ENCODE measurements at regions not wholly inside any gene's neighbourhood (a gene's known extent, or its start where the extent isn't known, plus 50 kb on each side); places are given as distances from the start of the nearest gene placed in this dataset.

DNA sequence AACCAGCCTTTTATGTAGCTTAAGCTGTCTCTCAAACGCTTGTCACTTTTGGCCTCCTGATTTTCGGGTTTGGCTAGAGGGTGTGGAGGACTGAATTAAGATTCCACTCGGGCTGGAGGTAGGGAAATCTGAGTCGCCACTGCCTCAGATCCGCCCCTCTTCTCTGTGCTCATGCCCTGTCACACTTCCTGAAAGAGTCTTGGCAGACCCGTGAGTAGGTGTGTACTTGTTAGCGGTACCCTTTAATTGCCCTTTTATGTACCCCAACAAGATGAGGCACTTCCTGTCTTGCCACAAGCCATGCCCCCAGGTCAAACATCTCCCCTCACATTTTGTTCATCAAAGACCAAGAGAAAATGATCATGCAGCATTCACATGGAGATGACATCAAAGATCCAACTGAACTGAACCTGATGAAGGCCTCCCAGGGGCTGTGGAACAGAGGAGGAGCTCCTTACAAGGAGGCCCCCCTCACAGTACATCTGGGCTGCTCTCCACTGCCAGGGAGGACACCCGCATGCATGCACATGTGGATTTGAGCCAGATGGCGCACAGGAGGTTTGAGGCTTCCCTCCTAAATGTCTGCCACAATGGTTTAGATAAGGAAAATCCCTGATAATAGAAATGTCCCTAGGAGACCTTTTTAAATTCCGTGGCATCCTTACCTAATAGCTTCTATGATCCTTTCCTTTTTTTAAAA lies 86.5 kb upstream of the CDKN3 start:
- no peaks in the 10 kb centered on the region for H3K36me3 ChIP-seq (ENCODE audit: insufficient read depth, low read length)
- H3K9me3 ChIP-seq (ENCODE audit: low read length): no peaks in the 10 kb centered on the region
- TF ChIP-seq POLR2AphosphoS5 (IDR thresholded peaks at IDR 0.05) (no peak), SMC3 (conservative IDR thresholded peaks at IDR 0.05; ENCODE audit: poor library complexity) (no peak), CTCF (IDR thresholded peaks at IDR 0.05; ENCODE audit: poor library complexity, severe bottlenecking) (no peak), MXI1 (conservative IDR thresholded peaks at IDR 0.05; ENCODE audit: poor library complexity, severe bottlenecking) (no peak)
- no peak overlapping the region for H3K27ac ChIP-seq (ENCODE audit: low read length)
- no peak overlapping the region for H2AFZ ChIP-seq (ENCODE audit: low read depth, low read length)
- no peak overlapping the region for H3K4me2 ChIP-seq (ENCODE audit: low read length)
- no peaks in the 10 kb centered on the region for H3F3A ChIP-seq (ENCODE audit: insufficient read depth, low read length, poor library complexity, severe bottlenecking)
- no peak overlapping the region for H3K4me3 ChIP-seq (ENCODE audit: low read length)
- no peak overlapping the region for H3K9ac ChIP-seq (ENCODE audit: low read length)
- no peaks in the 10 kb centered on the region for H3K27me3 ChIP-seq (ENCODE audit: insufficient read depth, low read depth, low read length)
- H3K79me2 ChIP-seq (replicated peaks; ENCODE audit: insufficient read depth, low read length): no peaks in the 10 kb centered on the region
- no peaks in the 10 kb centered on the region for H4K20me1 ChIP-seq (ENCODE audit: insufficient read depth)
- no peaks in the 10 kb centered on the region for H3K9me2 ChIP-seq (ENCODE audit: insufficient read depth, low read length)

- no peaks in the 10 kb centered on the region for H3K79me2 ChIP-seq (replicated peaks; ENCODE audit: insufficient read depth, low read length)
- H3K9ac ChIP-seq (ENCODE audit: low read length): no peak overlapping the region
- H3K27me3 ChIP-seq (ENCODE audit: insufficient read depth, low read depth, low read length): no peaks in the 10 kb centered on the region
- H3K4me2 ChIP-seq (ENCODE audit: low read length): no peak overlapping the region
- no peaks in the 10 kb centered on the region for H3F3A ChIP-seq (ENCODE audit: insufficient read depth, low read length, poor library complexity, severe bottlenecking)
- no peak overlapping the region for H2AFZ ChIP-seq (ENCODE audit: low read depth, low read length)
- no peaks in the 10 kb centered on the region for H3K9me3 ChIP-seq (ENCODE audit: low read length)
- no peak overlapping the region for H3K27ac ChIP-seq (ENCODE audit: low read length)
- no peaks in the 10 kb centered on the region for H3K36me3 ChIP-seq (ENCODE audit: insufficient read depth, low read length)
- H3K9me2 ChIP-seq (ENCODE audit: insufficient read depth, low read length): no peaks in the 10 kb centered on the region
- no peak overlapping the region for H3K4me3 ChIP-seq (ENCODE audit: low read length)
- H4K20me1 ChIP-seq (ENCODE audit: insufficient read depth): no peaks in the 10 kb centered on the region
- TF ChIP-seq EZH2 (IDR thresholded peaks at IDR 0.05; ENCODE audit: borderline replicate concordance, insufficient read depth, low read length, poor library complexity, severe bottlenecking): no peak
- TF ChIP-seq TAF1 (IDR thresholded peaks at IDR 0.05; ENCODE audit: low read depth): no peak
Measured at GRCh38 chr14:54310851-54311228, 86.0 kb upstream of the CDKN3 start.

GRCh38 chr14:54312166-54312801 lies 84.5 kb upstream of the CDKN3 start:
- no peak overlapping the region for H3K27ac ChIP-seq (ENCODE audit: low read length)
- no peaks in the 10 kb centered on the region for H3F3A ChIP-seq (ENCODE audit: insufficient read depth, low read length, poor library complexity, severe bottlenecking)
- H3K9ac ChIP-seq (ENCODE audit: low read length): no peak overlapping the region
- H3K9me2 ChIP-seq (ENCODE audit: insufficient read depth, low read length): no peaks in the 10 kb centered on the region
- H3K27me3 ChIP-seq (ENCODE audit: insufficient read depth, low read depth, low read length): no peaks in the 10 kb centered on the region
- H2AFZ ChIP-seq (ENCODE audit: low read depth, low read length): no peak overlapping the region
- H3K36me3 ChIP-seq (ENCODE audit: insufficient read depth, low read length): no peaks in the 10 kb centered on the region
- no peaks in the 10 kb centered on the region for H3K9me3 ChIP-seq (ENCODE audit: low read length)
- H3K79me2 ChIP-seq (replicated peaks; ENCODE audit: insufficient read depth, low read length): no peaks in the 10 kb centered on the region
- H3K4me3 ChIP-seq (ENCODE audit: low read length): no peak overlapping the region
- no peaks in the 10 kb centered on the region for H4K20me1 ChIP-seq (ENCODE audit: insufficient read depth)
- TF ChIP-seq REST (IDR thresholded peaks at IDR 0.05; ENCODE audit: borderline replicate concordance) (no peak), POLR2AphosphoS5 (IDR thresholded peaks at IDR 0.05) (no peak), SMC3 (conservative IDR thresholded peaks at IDR 0.05; ENCODE audit: poor library complexity) (no peak), MXI1 (conservative IDR thresholded peaks at IDR 0.05; ENCODE audit: poor library complexity, severe bottlenecking) (no peak), RAD21 (conservative IDR thresholded peaks at IDR 0.05) (no peak), TAF1 (IDR thresholded peaks at IDR 0.05; ENCODE audit: low read depth) (no peak), CTCF (IDR thresholded peaks at IDR 0.05; ENCODE audit: poor library complexity, severe bottlenecking) (no peak), EP300 (conservative IDR thresholded peaks at IDR 0.05; ENCODE audit: poor library complexity, severe bottlenecking) (no peak), EZH2 (IDR thresholded peaks at IDR 0.05; ENCODE audit: borderline replicate concordance, insufficient read depth, low read length, poor library complexity, severe bottlenecking) (no peak)
- no peak overlapping the region for H3K4me2 ChIP-seq (ENCODE audit: low read length)

All from neural cell (in vitro differentiated cells).